ENCODE measurements at regions not wholly inside any gene's neighbourhood (a gene's known extent, or its start where the extent isn't known, plus 50 kb on each side); places are given as distances from the start of the nearest gene placed in this dataset.
A peak's percentile ranks its signal among the peaks of the same experiment; 100 is the strongest.

- ATAC-seq (peak; percentile 50), DNase-seq (no peak)
- Histone ChIP-seq H3K27ac (ENCODE audit: low read depth, low read length) (no peak overlapping the region), H3K4me1 (ENCODE audit: control insufficient read depth in 2 of 2, insufficient read depth in 2 of 2, low read length in 2 of 2) (peaks cover 0 to 9% of the 10 kb centered on the region in 2 donors), H3K9me3 (ENCODE audit: control insufficient read depth in 2 of 3, low read length in 3 of 3) (no peaks in the 10 kb centered on the region), H3K4me3 (ENCODE audit: low read length) (no peak overlapping the region), H3K27me3 (ENCODE audit: control insufficient read depth in 2 of 2, insufficient read depth in 2 of 2, low read length in 2 of 2) (no peaks in the 10 kb centered on the region), H3K36me3 (ENCODE audit: control insufficient read depth in 2 of 3, insufficient read depth in 3 of 3, low read length in 3 of 3) (no peaks in the 10 kb centered on the region)
- Mint-ChIP-seq H3K4me1 (peaks cover 0 to 65% (median 0%) of the 10 kb centered on the region in 7 donors), H3K36me3 (peaks cover 0 to 22% (median 0%) of the 10 kb centered on the region in 5 donors), H3K9me3 (peaks cover 0 to 7% (median 0%) of the 10 kb centered on the region in 11 donors), H3K27ac (no peak overlapping the region), H3K4me3 (no peak overlapping the region), H3K27me3 (peaks cover 0 to 17% (median 0%) of the 10 kb centered on the region in 5 donors)
- ChIA-PET POLR2A (no interaction called here), CTCF (no interaction called here)
- intact Hi-C loops (cut with micrococcal nuclease) = no loop called here
Observed at GRCh38 chr3:46090161-46090591, 62.9 kb upstream of the XCR1 start.

GRCh38 chr3:46089237-46090011, 62.1 kb upstream of the XCR1 start:
- Histone ChIP-seq H3K27me3 (ENCODE audit: control insufficient read depth in 2 of 2, insufficient read depth in 2 of 2, low read length in 2 of 2) (no peaks in the 10 kb centered on the region), H3K9me3 (ENCODE audit: control insufficient read depth in 2 of 3, low read length in 3 of 3) (no peaks in the 10 kb centered on the region), H3K27ac (ENCODE audit: low read depth, low read length) (no peak overlapping the region), H3K4me3 (ENCODE audit: low read length) (no peak overlapping the region), H3K4me1 (ENCODE audit: control insufficient read depth in 2 of 2, insufficient read depth in 2 of 2, low read length in 2 of 2) (peaks cover 0 to 9% of the 10 kb centered on the region in 2 donors), H3K36me3 (ENCODE audit: control insufficient read depth in 2 of 3, insufficient read depth in 3 of 3, low read length in 3 of 3) (no peaks in the 10 kb centered on the region)
- ChIA-PET POLR2A (no interaction called here), CTCF (interaction anchor here (0.6 kb wide), 1 partner anchor 549 kb away, joined by 8 read pairs; no protein-coding TSS in a partner anchor)
- DNase-seq (no peak), ATAC-seq (peak; percentile 82)
- H3K4me3 Mint-ChIP-seq = no peak overlapping the region
- peaks cover 0 to 63% (median 0%) of the 10 kb centered on the region in 7 donors for H3K4me1 Mint-ChIP-seq
- peaks cover 0 to 20% (median 0%) of the 10 kb centered on the region in 5 donors for H3K27me3 Mint-ChIP-seq
- peaks cover 0 to 19% (median 0%) of the 10 kb centered on the region in 5 donors for H3K36me3 Mint-ChIP-seq
- H3K27ac Mint-ChIP-seq = no peak overlapping the region
- peaks cover 0 to 7% (median 0%) of the 10 kb centered on the region in 11 donors for H3K9me3 Mint-ChIP-seq
- intact Hi-C loops (cut with micrococcal nuclease) = no loop called here

GRCh38 chr3:46087871-46088270, 60.6 kb upstream of the XCR1 start:
- H3K27ac Mint-ChIP-seq = no peak overlapping the region
- no peak for ATAC-seq
- no peak overlapping the region for H3K4me3 ChIP-seq (ENCODE audit: low read length)

GRCh38 chr3:46086986-46087385, 59.7 kb upstream of the XCR1 start:
- CTCF ChIA-PET = interaction anchor here (1.1 to 1.3 kb wide), 2 partner anchors 8 to 10 kb away, joined by 3 to 5 read pairs; no protein-coding TSS in a partner anchor
- no peaks in the 10 kb centered on the region for H3K4me1 ChIP-seq (ENCODE audit: control insufficient read depth in 2 of 2, insufficient read depth in 2 of 2, low read length in 2 of 2)
- no peak for DNase-seq

More at GRCh38 chr3:46087871-46088270, 60.6 kb upstream of the XCR1 start:
- H3K36me3 ChIP-seq (ENCODE audit: control insufficient read depth in 2 of 3, insufficient read depth in 3 of 3, low read length in 3 of 3) = no peaks in the 10 kb centered on the region
- DNase-seq = no peak
- Mint-ChIP-seq H3K27me3 (peaks cover 0 to 28% (median 0%) of the 10 kb centered on the region in 5 donors), H3K4me1 (peaks cover 0 to 52% (median 0%) of the 10 kb centered on the region in 7 donors), H3K36me3 (peaks cover 0 to 9% (median 0%) of the 10 kb centered on the region in 5 donors), H3K4me3 (no peak overlapping the region), H3K9me3 (no peaks in the 10 kb centered on the region)
- H3K27me3 ChIP-seq (ENCODE audit: control insufficient read depth in 2 of 2, insufficient read depth in 2 of 2, low read length in 2 of 2) = no peaks in the 10 kb centered on the region
- intact Hi-C loops (cut with micrococcal nuclease) = loop anchor here (1.0 kb wide), 3 partner anchors 120 to 290 kb away; partner anchors contain the start of gene CCR1 (in 1 of the 2)
- no peaks in the 10 kb centered on the region for H3K9me3 ChIP-seq (ENCODE audit: control insufficient read depth in 2 of 3, low read length in 3 of 3)
- H3K27ac ChIP-seq (ENCODE audit: low read depth, low read length) = no peak overlapping the region
- POLR2A ChIA-PET = no interaction called here
- CTCF ChIA-PET = interaction anchor here (1.3 kb wide), 1 partner anchor 9 kb away, joined by 5 read pairs; no protein-coding TSS in a partner anchor
- peaks cover 0 to 7% of the 10 kb centered on the region in 2 donors for H3K4me1 ChIP-seq (ENCODE audit: control insufficient read depth in 2 of 2, insufficient read depth in 2 of 2, low read length in 2 of 2)

GRCh38 chr3:46086083-46086437, 58.8 kb upstream of the XCR1 start:
- DNase-seq (no peak), ATAC-seq (no peak)
- Mint-ChIP-seq H3K36me3 (peaks cover 0 to 6% (median 0%) of the 10 kb centered on the region in 5 donors), H3K4me1 (peaks cover 0 to 48% (median 0%) of the 10 kb centered on the region in 7 donors), H3K9me3 (no peaks in the 10 kb centered on the region), H3K27me3 (peaks cover 0 to 25% (median 0%) of the 10 kb centered on the region in 5 donors), H3K27ac (no peak overlapping the region), H3K4me3 (no peak overlapping the region)
- POLR2A ChIA-PET = interaction anchor here (1.0 kb wide), 1 partner anchor 147 kb away, joined by 3 read pairs; no protein-coding TSS in a partner anchor
- Histone ChIP-seq H3K4me3 (ENCODE audit: low read length) (no peak overlapping the region), H3K27me3 (ENCODE audit: control insufficient read depth in 2 of 2, insufficient read depth in 2 of 2, low read length in 2 of 2) (no peaks in the 10 kb centered on the region), H3K27ac (ENCODE audit: low read depth, low read length) (no peak overlapping the region), H3K36me3 (ENCODE audit: control insufficient read depth in 2 of 3, insufficient read depth in 3 of 3, low read length in 3 of 3) (no peaks in the 10 kb centered on the region), H3K4me1 (ENCODE audit: control insufficient read depth in 2 of 2, insufficient read depth in 2 of 2, low read length in 2 of 2) (no peaks in the 10 kb centered on the region), H3K9me3 (ENCODE audit: control insufficient read depth in 2 of 3, low read length in 3 of 3) (no peaks in the 10 kb centered on the region)
- intact Hi-C loops (cut with micrococcal nuclease) = no loop called here
- CTCF ChIA-PET = interaction anchor here (1.1 to 11.9 kb wide), 2 partner anchors 9 to 149 kb away, joined by 3 to 336 read pairs; partner anchors contain the start of gene CXCR6

More at GRCh38 chr3:46086986-46087385, 59.7 kb upstream of the XCR1 start:
- intact Hi-C loops (cut with micrococcal nuclease) = no loop called here
- Histone ChIP-seq H3K9me3 (ENCODE audit: control insufficient read depth in 2 of 3, low read length in 3 of 3) (no peaks in the 10 kb centered on the region), H3K27ac (ENCODE audit: low read depth, low read length) (no peak overlapping the region), H3K27me3 (ENCODE audit: control insufficient read depth in 2 of 2, insufficient read depth in 2 of 2, low read length in 2 of 2) (no peaks in the 10 kb centered on the region), H3K36me3 (ENCODE audit: control insufficient read depth in 2 of 3, insufficient read depth in 3 of 3, low read length in 3 of 3) (no peaks in the 10 kb centered on the region), H3K4me3 (ENCODE audit: low read length) (no peak overlapping the region)
- H3K4me1 Mint-ChIP-seq = peaks cover 0 to 47% (median 0%) of the 10 kb centered on the region in 7 donors
- H3K27ac Mint-ChIP-seq = no peak overlapping the region
- H3K4me3 Mint-ChIP-seq = no peak overlapping the region
- ATAC-seq = no peak
- H3K27me3 Mint-ChIP-seq = peaks cover 0 to 28% (median 0%) of the 10 kb centered on the region in 5 donors
- no peaks in the 10 kb centered on the region for H3K9me3 Mint-ChIP-seq
- H3K36me3 Mint-ChIP-seq = peaks cover 0 to 9% (median 0%) of the 10 kb centered on the region in 5 donors
- POLR2A ChIA-PET = no interaction called here

GRCh38 chr3:46085421-46086082, 58.3 kb upstream of the XCR1 start:
- POLR2A ChIA-PET = interaction anchor here (0.6 to 1.0 kb wide), 2 partner anchors 147 to 165 kb away, joined by 3 to 6 read pairs; no protein-coding TSS in a partner anchor
- ATAC-seq (no peak), DNase-seq (no peak)
- CTCF ChIA-PET = interaction anchor here (1.1 to 11.9 kb wide), 3 partner anchors 9 to 149 kb away, joined by 3 to 336 read pairs (median 4); partner anchors contain the start of gene CXCR6
- Mint-ChIP-seq H3K4me1 (peaks cover 0 to 46% (median 0%) of the 10 kb centered on the region in 7 donors), H3K9me3 (no peaks in the 10 kb centered on the region), H3K4me3 (no peak overlapping the region), H3K27me3 (peaks cover 0 to 22% (median 0%) of the 10 kb centered on the region in 5 donors), H3K27ac (no peak overlapping the region), H3K36me3 (peaks cover 0 to 6% (median 0%) of the 10 kb centered on the region in 5 donors)
- Histone ChIP-seq H3K27ac (ENCODE audit: low read depth, low read length) (no peak overlapping the region), H3K27me3 (ENCODE audit: control insufficient read depth in 2 of 2, insufficient read depth in 2 of 2, low read length in 2 of 2) (no peaks in the 10 kb centered on the region), H3K9me3 (ENCODE audit: control insufficient read depth in 2 of 3, low read length in 3 of 3) (no peaks in the 10 kb centered on the region), H3K36me3 (ENCODE audit: control insufficient read depth in 2 of 3, insufficient read depth in 3 of 3, low read length in 3 of 3) (no peaks in the 10 kb centered on the region), H3K4me3 (ENCODE audit: low read length) (no peak overlapping the region), H3K4me1 (ENCODE audit: control insufficient read depth in 2 of 2, insufficient read depth in 2 of 2, low read length in 2 of 2) (no peaks in the 10 kb centered on the region)
- intact Hi-C loops (cut with micrococcal nuclease) = no loop called here

Data from naive thymus-derived CD4-positive, alpha-beta T cell (primary cell).